ENCODE measurements at regions not wholly inside any gene's neighbourhood (a gene's known extent, or its start where the extent isn't known, plus 50 kb on each side); places are given as distances from the start of the nearest gene placed in this dataset.
"Not testable (repeated sequence)": the region's sequence is repeated elsewhere in the genome, so short reads cannot be mapped to it uniquely, and the experiment has no call there.

- DNase-seq: peak; percentile 49 to 74
- Histone ChIP-seq H3K9me3 (no peaks in the 10 kb centered on the region), H3K4me1 (no peaks in the 10 kb centered on the region), H3K27me3 (no peaks in the 10 kb centered on the region), H3K36me3 (no peaks in the 10 kb centered on the region), H3K4me3 (no peak overlapping the region), H3K27ac (no peak overlapping the region)
- intact Hi-C loops (cut with DNase I; ENCODE audit: low total_unique reads): no loop called here
- 13 to 42% (median 25%) methylated on average over 2 of the region's 2 CpGs for WGBS, 5 donors
- TF ChIP-seq POLR2A (IDR thresholded peaks at IDR 0.05) (no peak), EP300 (IDR thresholded peaks at IDR 0.05) (no peak), POLR2AphosphoS5 (IDR thresholded peaks at IDR 0.05) (peak in 2 of 3 donors; percentile 33 to 45)
Measured at GRCh38 chr9:78406933-78407332, 110.0 kb downstream of the PSAT1 start.

- no peak for TF ChIP-seq POLR2AphosphoS5 (IDR thresholded peaks at IDR 0.05)
- no peak for TF ChIP-seq CTCF (IDR thresholded peaks at IDR 0.05)
- no peak for TF ChIP-seq POLR2A (IDR thresholded peaks at IDR 0.05)
- no peak for TF ChIP-seq EP300 (IDR thresholded peaks at IDR 0.05)
- 73 to 82% (median 78%) methylated on average over 8 of the region's 8 CpGs for WGBS, 5 donors
- Histone ChIP-seq H3K27ac (no peak overlapping the region), H3K4me1 (no peaks in the 10 kb centered on the region), H3K4me3 (no peak overlapping the region), H3K27me3 (no peaks in the 10 kb centered on the region), H3K36me3 (no peaks in the 10 kb centered on the region), H3K9me3 (no peaks in the 10 kb centered on the region)
- intact Hi-C loops (cut with DNase I; ENCODE audit: low total_unique reads): no loop called here
- no peak for DNase-seq
Measured at GRCh38 chr9:78407636-78408312, 110.8 kb downstream of the PSAT1 start.

GRCh38 chr9:78408388-78408787 is 111.5 kb downstream of the PSAT1 start:
- TF ChIP-seq CTCF (IDR thresholded peaks at IDR 0.05) (no peak), EP300 (IDR thresholded peaks at IDR 0.05) (no peak), POLR2A (IDR thresholded peaks at IDR 0.05) (no peak), POLR2AphosphoS5 (IDR thresholded peaks at IDR 0.05) (no peak)
- H3K4me3 ChIP-seq: no peak overlapping the region
- H3K9me3 ChIP-seq: no peaks in the 10 kb centered on the region
- H3K36me3 ChIP-seq: no peaks in the 10 kb centered on the region
- no peaks in the 10 kb centered on the region for H3K4me1 ChIP-seq
- intact Hi-C loops (cut with DNase I; ENCODE audit: low total_unique reads): no loop called here
- WGBS, 5 donors: 87 to 95% (median 92%) methylated on average over 1 of the region's 1 CpG
- no peak overlapping the region for H3K27ac ChIP-seq
- no peaks in the 10 kb centered on the region for H3K27me3 ChIP-seq
- DNase-seq: peak in 1 of 2 donors; percentile 16

GRCh38 chr9:78409928-78410510 is 113.1 kb downstream of the PSAT1 start:
- H3K4me1 ChIP-seq; H3K36me3 ChIP-seq; H3K9me3 ChIP-seq; DNase-seq; H3K4me3 ChIP-seq; intact Hi-C loops (cut with DNase I; ENCODE audit: low total_unique reads); H3K27ac ChIP-seq; H3K27me3 ChIP-seq: not testable (repeated sequence)
- WGBS, 5 donors: 89 to 95% (median 95%) methylated on average over 2 to 25 of the region's 25 CpGs

- H3K4me1 ChIP-seq: no peaks in the 10 kb centered on the region
- H3K36me3 ChIP-seq: no peaks in the 10 kb centered on the region
- H3K27me3 ChIP-seq: no peaks in the 10 kb centered on the region
- H3K27ac ChIP-seq: no peak overlapping the region
- DNase-seq: no peak
- no peak overlapping the region for H3K4me3 ChIP-seq
- WGBS, 5 donors: 72 to 83% (median 81%) methylated on average over 5 of the region's 5 CpGs
- H3K9me3 ChIP-seq: no peaks in the 10 kb centered on the region
- intact Hi-C loops (cut with DNase I; ENCODE audit: low total_unique reads): no loop called here
- TF ChIP-seq EP300 (IDR thresholded peaks at IDR 0.05) (no peak), CTCF (IDR thresholded peaks at IDR 0.05) (no peak), POLR2AphosphoS5 (IDR thresholded peaks at IDR 0.05) (no peak)
Measured at GRCh38 chr9:78422309-78422708, 125.4 kb downstream of the PSAT1 start.

All from stomach (tissue), 8 donors.